GM21825 (cell line): ENCODE measurements at regions not wholly inside any gene's neighbourhood (a gene's known extent, or its start where the extent isn't known, plus 50 kb on each side); places are given as distances from the start of the nearest gene placed in this dataset.
"Not testable (repeated sequence)": the region's sequence is repeated elsewhere in the genome, so short reads cannot be mapped to it uniquely, and the experiment has no call there.

ENCODE experiments used
- ATAC-seq: cut with Tn5 transposase; IDR thresholded peaks from one replicate; pipeline ENCODE4 v1.9.1; 2021; ENCODE audit warnings: mild to moderate bottlenecking, moderate library complexity; ENCODE audit not compliant: unreplicated experiment

- ATAC-seq = no peak
Measured at GRCh38 chr9:78938821-78939220, 632.9 kb upstream of the TLE4 start.

- no peak for ATAC-seq
Measured at GRCh38 chr9:78939311-78940065, 632.3 kb upstream of the TLE4 start.

- ATAC-seq = no peak
Measured at GRCh38 chr9:78940121-78940855, 631.5 kb upstream of the TLE4 start.

- ATAC-seq = no peak
Measured at GRCh38 chr9:78954286-78954685, 617.5 kb upstream of the TLE4 start.

- no peak for ATAC-seq
Measured at GRCh38 chr9:78958892-78959291, 612.9 kb upstream of the TLE4 start.

GRCh38 chr9:78962156-78962555 is 609.6 kb upstream of the TLE4 start:
- ATAC-seq = no peak

GRCh38 chr9:78963911-78964310 is 607.9 kb upstream of the TLE4 start:
- ATAC-seq = no peak

- ATAC-seq = no peak
Measured at GRCh38 chr9:78967596-78968217, 604.1 kb upstream of the TLE4 start.

GRCh38 chr9:78970375-78970774 is 601.4 kb upstream of the TLE4 start:
- ATAC-seq = no peak

GRCh38 chr9:78971540-78971939 is 600.2 kb upstream of the TLE4 start:
- no peak for ATAC-seq

GRCh38 chr9:78972303-78972999 is 599.3 kb upstream of the TLE4 start:
- ATAC-seq = no peak

- no peak for ATAC-seq
Measured at GRCh38 chr9:78973907-78974306, 597.9 kb upstream of the TLE4 start.

GRCh38 chr9:78982849-78983248 is 588.9 kb upstream of the TLE4 start:
- no peak for ATAC-seq

- no peak for ATAC-seq
Measured at GRCh38 chr9:78985084-78985738, 586.6 kb upstream of the TLE4 start.

- no peak for ATAC-seq
Measured at GRCh38 chr9:78986446-78986845, 585.3 kb upstream of the TLE4 start.

- no peak for ATAC-seq
Measured at GRCh38 chr9:78989031-78989658, 582.6 kb upstream of the TLE4 start.

GRCh38 chr9:78994471-78994870 is 577.3 kb upstream of the TLE4 start:
- no peak for ATAC-seq

- ATAC-seq = not testable (repeated sequence)
Measured at GRCh38 chr9:78994974-78995373, 576.8 kb upstream of the TLE4 start.

- ATAC-seq = no peak
Measured at GRCh38 chr9:78997296-78997695, 574.5 kb upstream of the TLE4 start.

- no peak for ATAC-seq
Measured at GRCh38 chr9:79000230-79001002, 571.3 kb upstream of the TLE4 start.
